RWPE1 (cell line): ENCODE measurements at regions not wholly inside any gene's neighbourhood (a gene's known extent, or its start where the extent isn't known, plus 50 kb on each side); places are given as distances from the start of the nearest gene placed in this dataset.

Experiments used
- CTCF ChIA-PET: fragments of 350-600 bp; sonication (Branson Sonifier 250); formaldehyde crosslinking; extraction: SDS; loops from one replicate; lab custom pipeline; 2021; lab: Yijun Ruan, JAX
- POLR2A ChIA-PET: fragments of 400-600 bp; formaldehyde crosslinking; extraction: SDS; loops from one replicate; lab custom pipeline; 2020; ENCODE audit warnings: antibody characterized with exemption; ENCODE audit not compliant: low non-redundant PET; lab: Yijun Ruan, JAX
- DNase-seq: peaks from one replicate; pipeline ENCODE4 v3.0.0; 2012; ENCODE audit warnings: low spot score
- H3K27ac ChIP-seq: fragments of 450-650 bp; 2 replicates; pipeline ENCODE4 v1.5.1; 2017
- CTCF ChIP-seq: fragments of 450-650 bp; conservative IDR thresholded peaks from 2 replicates; pipeline ENCODE4 v1.5.1; 2017; ENCODE audit warnings: low read depth, mild to moderate bottlenecking

DNA sequence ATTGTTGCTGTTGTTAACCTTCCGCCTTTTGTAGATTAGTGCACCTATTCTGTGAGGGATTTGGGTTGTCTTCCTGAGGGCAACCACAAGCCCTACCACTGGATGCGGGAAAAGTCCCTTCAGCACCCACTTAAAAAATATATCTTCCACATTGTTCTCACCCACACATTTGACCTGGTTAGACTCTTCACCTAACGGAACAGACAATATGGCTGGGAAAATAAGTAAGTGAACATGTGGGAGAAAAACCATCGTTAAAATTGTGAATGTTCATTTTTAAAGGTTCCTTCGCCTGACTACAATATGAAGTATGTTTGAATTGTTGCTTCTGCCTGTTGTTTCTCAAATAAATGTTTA lies 72.0 kb upstream of the MPEG1 start:
- TF ChIP-seq CTCF: peak; percentile 52; the same call in 1 of the 2 replicates
- DNase-seq: no peak
- ChIA-PET POLR2A (no interaction called here), CTCF (interaction anchor here (1.2 kb wide), 1 partner anchor 22 kb away, joined by 4 read pairs; no protein-coding TSS in a partner anchor)
- H3K27ac ChIP-seq: no peak overlapping the region

GRCh38 chr11:59283825-59284772 lies 71.4 kb upstream of the MPEG1 start:
- TF ChIP-seq CTCF: peak; percentile 85
- POLR2A ChIA-PET: no interaction called here
- no peak overlapping the region for H3K27ac ChIP-seq
- CTCF ChIA-PET: interaction anchor here (2.0 kb wide), 1 partner anchor 112 kb away, joined by 4 read pairs; the partner anchor contains the start of gene DTX4
- peak; percentile 30 for DNase-seq

GRCh38 chr11:59283311-59283710 lies 70.6 kb upstream of the MPEG1 start:
- no peak for TF ChIP-seq CTCF
- CTCF ChIA-PET: interaction anchor here (1.1 to 2.0 kb wide), 2 partner anchors 20 to 112 kb away, joined by 3 to 4 read pairs; partner anchors contain the start of gene DTX4
- POLR2A ChIA-PET: no interaction called here
- no peak overlapping the region for H3K27ac ChIP-seq
- no peak for DNase-seq

- DNase-seq: no peak
Measured at GRCh38 chr11:59281177-59281576, 68.5 kb upstream of the MPEG1 start.

DNA sequence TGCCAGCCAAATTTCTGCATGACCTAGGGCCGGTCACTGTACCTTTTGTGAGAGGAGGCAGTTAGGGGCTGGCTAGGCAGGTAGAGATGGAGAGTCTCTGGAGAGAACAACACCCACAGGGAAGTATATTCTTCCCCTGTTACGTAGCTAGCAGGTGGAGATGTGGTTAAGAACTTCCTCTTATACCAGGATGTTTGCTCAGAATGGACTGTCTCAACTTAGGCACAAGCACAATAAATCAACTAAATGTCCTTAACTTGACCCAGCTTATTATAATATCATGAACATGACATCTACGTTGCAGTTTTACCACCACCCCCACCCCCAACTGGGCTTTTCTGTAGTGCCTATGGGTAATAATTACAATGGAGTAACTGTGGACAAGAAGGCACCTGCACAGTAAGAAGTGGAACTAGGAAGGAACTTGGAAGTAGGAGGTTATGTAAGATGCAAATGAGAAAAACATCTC lies 60.7 kb upstream of the MPEG1 start:
- H3K27ac ChIP-seq: no peak overlapping the region
- no peak for TF ChIP-seq CTCF
- ChIA-PET CTCF (interaction anchor here (0.6 to 1.9 kb wide), 2 partner anchors 10 to 93 kb away, joined by 3 to 7 read pairs; no protein-coding TSS in a partner anchor), POLR2A (no interaction called here)
- no peak for DNase-seq

More at GRCh38 chr11:59281177-59281576, 68.5 kb upstream of the MPEG1 start:
- POLR2A ChIA-PET: no interaction called here
- CTCF ChIA-PET: no interaction called here
- TF ChIP-seq CTCF: no peak
- no peak overlapping the region for H3K27ac ChIP-seq

DNA sequence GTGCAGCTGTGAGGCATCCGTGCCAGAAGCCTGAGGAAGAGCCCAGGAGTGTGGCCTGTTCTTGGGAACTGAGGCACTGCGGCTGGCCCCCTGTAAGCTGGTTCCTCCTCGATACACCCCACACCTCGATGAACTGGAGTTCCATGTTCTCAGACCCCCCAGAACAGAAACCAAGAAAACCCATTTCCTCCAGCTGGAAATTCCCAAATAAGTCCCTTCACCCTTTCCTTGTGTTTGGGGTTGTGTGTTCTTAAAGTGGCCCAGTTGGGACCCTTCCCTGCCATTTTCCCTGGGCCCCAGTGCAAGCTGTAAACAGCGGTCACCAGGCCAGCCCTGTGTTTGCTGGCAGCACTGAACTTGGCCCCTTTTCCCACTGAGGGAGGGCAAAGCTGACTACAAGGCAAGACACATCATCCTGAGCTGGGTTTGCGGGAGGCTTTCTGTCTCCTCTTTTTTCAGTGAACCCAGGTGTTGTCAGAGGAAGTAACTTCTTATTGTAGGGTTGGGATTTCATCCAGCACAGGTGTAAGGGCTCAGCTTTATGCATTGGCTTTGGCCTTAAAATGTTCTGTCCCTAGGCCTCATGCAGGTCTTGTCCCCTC lies 60.1 kb upstream of the MPEG1 start:
- no peak for DNase-seq
- H3K27ac ChIP-seq: no peak overlapping the region
- no peak for TF ChIP-seq CTCF
- CTCF ChIA-PET: interaction anchor here (0.6 to 1.9 kb wide), 3 partner anchors 10 to 101 kb away, joined by 3 to 7 read pairs (median 4); partner anchors contain the start of gene DTX4
- POLR2A ChIA-PET: no interaction called here
